ENCODE measurements at regions not wholly inside any gene's neighbourhood (a gene's known extent, or its start where the extent isn't known, plus 50 kb on each side); places are given as distances from the start of the nearest gene placed in this dataset.
A peak's percentile ranks its signal among the peaks of the same experiment; 100 is the strongest.

DNA sequence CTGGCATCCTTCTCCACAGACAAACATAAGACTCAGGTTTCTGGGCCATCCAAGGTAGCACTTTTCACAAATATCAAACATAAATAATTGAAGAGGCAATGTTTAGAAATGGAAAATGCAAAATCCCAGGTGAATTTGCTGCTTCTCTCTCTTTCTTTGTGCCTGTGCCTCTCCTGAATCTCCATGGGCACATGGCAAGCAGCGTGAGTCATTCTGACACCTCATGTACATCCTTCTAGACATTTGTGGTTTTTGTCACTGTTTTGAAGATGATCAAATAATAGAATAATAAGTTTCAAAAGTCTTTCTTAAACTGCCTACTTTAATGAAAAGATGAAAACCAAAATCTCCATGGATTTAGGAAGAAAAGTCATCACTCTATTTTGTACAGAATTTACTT is 60.3 kb upstream of the RAB11FIP2 start:
- Histone ChIP-seq H3K4me1 (no peaks in the 10 kb centered on the region), H3K27me3 (no peaks in the 10 kb centered on the region), H3K27ac (no peak overlapping the region), H3K36me3 (no peaks in the 10 kb centered on the region), H3K4me3 (no peak overlapping the region), H3K9me3 (no peaks in the 10 kb centered on the region)
- WGBS, 2 donors (ENCODE audit: low coverage in 1 of 2) = 83 to 85% methylated on average over 1 of the region's 1 CpG
- DNase-seq = no peak
- TF ChIP-seq POLR2AphosphoS5 (IDR thresholded peaks at IDR 0.05) (no peak), POLR2A (IDR thresholded peaks at IDR 0.05) (no peak), CTCF (IDR thresholded peaks at IDR 0.05) (no peak), EP300 (IDR thresholded peaks at IDR 0.05; ENCODE audit: low read depth) (no peak)
- intact Hi-C loops (cut with DNase I; ENCODE audit: low total_unique reads) (no loop called here), in situ Hi-C loops (cut with MboI; ENCODE audit: low pct_ligation_motif_present in 1 of 4, low pct_unique_long_range_greater_than_20kb in 1 of 4, low sequenced_read_pairs in 3 of 4) (no loop called here)

DNA sequence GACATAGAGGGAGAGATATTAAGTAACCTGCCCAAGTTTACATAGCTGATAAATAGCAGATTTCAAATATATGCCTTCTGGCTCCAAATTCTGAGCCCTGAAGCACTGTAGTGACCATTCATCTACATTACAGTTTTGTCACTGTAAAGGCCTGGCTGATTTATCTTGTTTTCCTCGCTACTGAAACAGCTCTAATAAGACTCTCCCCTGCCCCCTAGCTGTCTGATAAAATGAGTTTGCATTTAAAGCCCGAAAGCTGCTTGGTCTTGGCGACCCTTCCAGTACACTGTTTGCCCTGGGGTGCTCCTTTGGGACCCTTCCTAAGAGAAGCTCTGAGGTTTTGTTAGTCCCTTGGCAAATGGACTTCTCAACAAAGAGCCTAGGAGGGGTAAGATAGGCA is 59.7 kb upstream of the RAB11FIP2 start:
- no peak overlapping the region for H3K27ac ChIP-seq
- no peaks in the 10 kb centered on the region for H3K4me1 ChIP-seq
- peak in 3 of 5 experiments; percentile 16 to 22 (median 17) for TF ChIP-seq CTCF (IDR thresholded peaks at IDR 0.05)
- TF ChIP-seq POLR2AphosphoS5 (IDR thresholded peaks at IDR 0.05) = no peak
- TF ChIP-seq POLR2A (IDR thresholded peaks at IDR 0.05) = no peak
- TF ChIP-seq EP300 (IDR thresholded peaks at IDR 0.05; ENCODE audit: low read depth) = no peak
- no peak for DNase-seq
- no peaks in the 10 kb centered on the region for H3K36me3 ChIP-seq
- no peaks in the 10 kb centered on the region for H3K27me3 ChIP-seq
- intact Hi-C loops (cut with DNase I; ENCODE audit: low total_unique reads) = no loop called here
- WGBS, 2 donors (ENCODE audit: low coverage in 1 of 2) = 33 to 56% methylated on average over 1 to 3 of the region's 3 CpGs
- in situ Hi-C loops (cut with MboI; ENCODE audit: low pct_ligation_motif_present in 1 of 4, low pct_unique_long_range_greater_than_20kb in 1 of 4, low sequenced_read_pairs in 3 of 4) = no loop called here
- no peaks in the 10 kb centered on the region for H3K9me3 ChIP-seq
- no peak overlapping the region for H3K4me3 ChIP-seq

DNA sequence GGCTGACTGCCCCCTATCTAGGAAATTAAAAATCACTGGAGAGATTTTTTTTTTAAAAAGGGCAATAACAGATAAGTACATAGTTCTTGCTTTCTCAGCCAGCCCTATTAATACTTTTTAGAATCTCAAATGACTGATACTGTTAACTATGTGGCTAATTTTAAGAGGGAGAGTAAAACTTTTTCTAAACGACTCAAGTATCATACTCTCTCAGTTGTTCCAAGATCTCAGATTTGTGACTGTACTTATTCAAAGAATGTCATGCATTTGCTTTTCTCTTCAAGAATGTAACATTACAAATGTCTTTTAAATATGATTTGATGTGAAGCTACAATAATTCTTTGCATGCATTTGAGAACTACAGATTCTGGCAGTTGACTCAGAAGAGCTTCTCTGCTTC is 55.4 kb upstream of the RAB11FIP2 start:
- TF ChIP-seq POLR2AphosphoS5 (IDR thresholded peaks at IDR 0.05) = no peak
- no peak for TF ChIP-seq CTCF (IDR thresholded peaks at IDR 0.05)
- TF ChIP-seq POLR2A (IDR thresholded peaks at IDR 0.05) = no peak
- TF ChIP-seq EP300 (IDR thresholded peaks at IDR 0.05; ENCODE audit: low read depth) = no peak
- no peak overlapping the region for H3K4me3 ChIP-seq
- 30 to 50% methylated on average over 1 of the region's 1 CpG for whole genome bisulfite sequencing, 2 donors (ENCODE audit: low coverage in 1 of 2)
- H3K4me1 ChIP-seq = no peaks in the 10 kb centered on the region
- H3K36me3 ChIP-seq = no peaks in the 10 kb centered on the region
- no peak for DNase-seq
- no peaks in the 10 kb centered on the region for H3K27me3 ChIP-seq
- H3K9me3 ChIP-seq = no peaks in the 10 kb centered on the region
- in situ Hi-C loops (cut with MboI; ENCODE audit: low pct_ligation_motif_present in 1 of 4, low pct_unique_long_range_greater_than_20kb in 1 of 4, low sequenced_read_pairs in 3 of 4) = no loop called here
- intact Hi-C loops (cut with DNase I; ENCODE audit: low total_unique reads) = no loop called here
- no peak overlapping the region for H3K27ac ChIP-seq

GRCh38 chr10:118101501-118101900 is 54.8 kb upstream of the RAB11FIP2 start:
- Histone ChIP-seq H3K9me3 (no peaks in the 10 kb centered on the region), H3K27me3 (no peaks in the 10 kb centered on the region), H3K27ac (no peak overlapping the region), H3K36me3 (no peaks in the 10 kb centered on the region), H3K4me3 (no peak overlapping the region), H3K4me1 (no peaks in the 10 kb centered on the region)
- DNase-seq = no peak
- WGBS, 2 donors (ENCODE audit: low coverage in 1 of 2) = 89 to 91% methylated on average over 3 of the region's 3 CpGs
- intact Hi-C loops (cut with DNase I; ENCODE audit: low total_unique reads) = no loop called here
- in situ Hi-C loops (cut with MboI; ENCODE audit: low pct_ligation_motif_present in 1 of 4, low pct_unique_long_range_greater_than_20kb in 1 of 4, low sequenced_read_pairs in 3 of 4) = no loop called here
- TF ChIP-seq POLR2AphosphoS5 (IDR thresholded peaks at IDR 0.05) (no peak), EP300 (IDR thresholded peaks at IDR 0.05; ENCODE audit: low read depth) (no peak), CTCF (IDR thresholded peaks at IDR 0.05) (no peak), POLR2A (IDR thresholded peaks at IDR 0.05) (no peak)

Data from transverse colon (tissue), 4 donors.